HG03575 (cell line): ENCODE measurements at regions not wholly inside any gene's neighbourhood (a gene's known extent, or its start where the extent isn't known, plus 50 kb on each side); places are given as distances from the start of the nearest gene placed in this dataset.
"Not testable (repeated sequence)": the region's sequence is repeated elsewhere in the genome, so short reads cannot be mapped to it uniquely, and the experiment has no call there.

Experiments
- ATAC-seq: cut with Tn5 transposase; IDR thresholded peaks from one replicate; pipeline ENCODE4 v1.9.1; 2021; ENCODE audit not compliant: unreplicated experiment, insufficient number of reproducible peaks, low FRiP score; ENCODE audit errors: extremely low read depth

GRCh38 chr4:159859656-159860148 is 756.8 kb downstream of the RAPGEF2 start:
- ATAC-seq, result no peak

GRCh38 chr4:159860945-159861344 is 758.1 kb downstream of the RAPGEF2 start:
- no peak for ATAC-seq

GRCh38 chr4:159864337-159864736 is 761.5 kb downstream of the RAPGEF2 start:
- ATAC-seq, result no peak

- ATAC-seq, result no peak
Measured at GRCh38 chr4:159867673-159868072, 764.8 kb downstream of the RAPGEF2 start.

- ATAC-seq, result not testable (repeated sequence)
Measured at GRCh38 chr4:159868936-159869335, 766.1 kb downstream of the RAPGEF2 start.

GRCh38 chr4:159871141-159871540 is 768.3 kb downstream of the RAPGEF2 start:
- ATAC-seq, result no peak

GRCh38 chr4:159881158-159881557 is 778.3 kb downstream of the RAPGEF2 start:
- ATAC-seq, result no peak

GRCh38 chr4:159884989-159885388 is 782.1 kb downstream of the RAPGEF2 start:
- no peak for ATAC-seq

- no peak for ATAC-seq
Measured at GRCh38 chr4:159899596-159899995, 796.7 kb downstream of the RAPGEF2 start.

GRCh38 chr4:159900562-159900961 is 797.7 kb downstream of the RAPGEF2 start:
- ATAC-seq, result no peak

GRCh38 chr4:159902648-159903047 is 799.8 kb downstream of the RAPGEF2 start:
- no peak for ATAC-seq

GRCh38 chr4:159904906-159905305 is 802.0 kb downstream of the RAPGEF2 start:
- no peak for ATAC-seq

GRCh38 chr4:159906051-159906450 is 803.2 kb downstream of the RAPGEF2 start:
- no peak for ATAC-seq

GRCh38 chr4:159906517-159906916 is 803.6 kb downstream of the RAPGEF2 start:
- no peak for ATAC-seq

- no peak for ATAC-seq
Measured at GRCh38 chr4:159910721-159911120, 807.8 kb downstream of the RAPGEF2 start.

- no peak for ATAC-seq
Measured at GRCh38 chr4:159922119-159922518, 819.2 kb downstream of the RAPGEF2 start.

GRCh38 chr4:159925770-159926169 is 822.9 kb downstream of the RAPGEF2 start:
- ATAC-seq, result no peak

GRCh38 chr4:159926871-159927270 is 824.0 kb downstream of the RAPGEF2 start:
- no peak for ATAC-seq

- ATAC-seq, result no peak
Measured at GRCh38 chr4:159927781-159928180, 824.9 kb downstream of the RAPGEF2 start.

- not testable (repeated sequence) for ATAC-seq
Measured at GRCh38 chr4:159934602-159935001, 831.7 kb downstream of the RAPGEF2 start.

GRCh38 chr4:159937595-159937994 is 834.7 kb downstream of the RAPGEF2 start:
- peak; percentile 100 for ATAC-seq
